B cell (primary cell): ENCODE measurements at regions not wholly inside any gene's neighbourhood (a gene's known extent, or its start where the extent isn't known, plus 50 kb on each side); places are given as distances from the start of the nearest gene placed in this dataset.

Source experiments
- ATAC-seq: fragments of 200-7000 bp; cut with Tn5 transposase; one replicate; pipeline ENCODE4 v1.10.0; 2021; ENCODE audit warnings: low read depth, mild to moderate bottlenecking, moderate number of reproducible peaks, moderate library complexity
- CTCF ChIA-PET: fragments of 350-600 bp; sonication (Branson Sonifier 250); formaldehyde crosslinking; loops from one replicate; lab custom pipeline; 2021; ENCODE audit warnings: antibody characterized with exemption, inconsistent platforms; lab: Charles Lee
- POLR2A ChIA-PET: fragments of 350-600 bp; sonication (Branson Sonifier 250); formaldehyde crosslinking; loops from one replicate; lab custom pipeline; 2021; ENCODE audit warnings: antibody characterized with exemption; lab: Charles Lee
- DNase-seq: peaks from one replicate; pipeline ENCODE4 v3.0.0; 2013
- H2AFZ ChIP-seq: 2 replicates; pipeline ENCODE4 v1.6.1; 2012; ENCODE audit warnings: mild to moderate bottlenecking, low read depth, low read length; ENCODE audit not compliant: insufficient read depth, poor library complexity, severe bottlenecking
- H3K27ac ChIP-seq, 2 donors: 1 replicate in 1 of 2; 2 replicates in 1 of 2; pipeline ENCODE4 v1.5.1; 2012 to 2013; ENCODE audit warnings: low read length in 2 of 2, mild to moderate bottlenecking in 2 of 2, moderate library complexity in 1 of 2
- H3K27me3 ChIP-seq, 4 experiments: fragments of 200-600 bp in 1 of 4; sonication (generic) in 1 of 4; replicated peaks in 1 of 4; 1 replicate in 2 of 4; 2 replicates in 2 of 4; pipeline versions ENCODE4 v1.6.1 to v1.7.0; 2013 to 2016; ENCODE audit warnings: low read length in 3 of 4, mild to moderate bottlenecking in 2 of 4, mixed read lengths in 1 of 4, moderate library complexity in 1 of 4; ENCODE audit not compliant: insufficient read depth in 4 of 4, control insufficient read depth in 3 of 4; ENCODE audit errors: control extremely low read depth in 1 of 4
- H3K36me3 ChIP-seq, 2 experiments: replicated peaks in 1 of 2; 1 replicate in 1 of 2; 2 replicates in 1 of 2; pipeline versions ENCODE4 v1.6.1 to v1.7.1; 2013; ENCODE audit warnings: low read length in 1 of 2; ENCODE audit not compliant: insufficient read depth in 2 of 2, control insufficient read depth in 1 of 2; ENCODE audit errors: control extremely low read depth in 1 of 2, extremely low read depth in 1 of 2
- H3K4me1 ChIP-seq, 2 donors: fragments of 200-600 bp in 1 of 2; sonication (generic) in 1 of 2; 1 replicate in 1 of 2; 2 replicates in 1 of 2; pipeline versions ENCODE4 v1.5.1 to v1.6.1; 2013 to 2017; ENCODE audit warnings: low read length in 2 of 2; ENCODE audit not compliant: control insufficient read depth in 2 of 2, insufficient read depth in 2 of 2
- H3K4me2 ChIP-seq: replicated peaks from 2 replicates; pipeline ENCODE3; 2012; ENCODE audit warnings: mild to moderate bottlenecking, low read depth, low read length; ENCODE audit not compliant: poor library complexity, severe bottlenecking
- H3K4me3 ChIP-seq, 5 experiments: fragments of 200-600 bp in 1 of 5; sonication (generic) in 1 of 5; 1 replicate in 3 of 5; 2 replicates in 2 of 5; pipeline versions ENCODE4 v1.5.1 to v1.7.0; 2011 to 2016; ENCODE audit warnings: low read length in 4 of 5, mild to moderate bottlenecking in 4 of 5, low read depth in 2 of 5, control low read depth in 1 of 5, moderate library complexity in 1 of 5; ENCODE audit not compliant: insufficient read depth in 1 of 5; ENCODE audit errors: control extremely low read depth in 1 of 5, extremely low read depth in 1 of 5
- H3K79me2 ChIP-seq: fragments of 200-600 bp; sonication (generic); one replicate; pipeline ENCODE4 v1.6.0; 2016; ENCODE audit warnings: low read length; ENCODE audit not compliant: control insufficient read depth, insufficient read depth
- H3K9ac ChIP-seq: fragments of 200-600 bp; sonication (generic); 2 replicates; pipeline ENCODE4 v1.6.1; 2017; ENCODE audit warnings: mild to moderate bottlenecking, low read length, moderate library complexity
- H3K9me3 ChIP-seq, 3 donors: one replicate each; pipeline versions ENCODE4 v1.6.1 to v1.7.1; 2013; ENCODE audit warnings: low read length in 2 of 3; ENCODE audit not compliant: control insufficient read depth in 2 of 3, insufficient read depth in 1 of 3; ENCODE audit errors: control extremely low read depth in 1 of 3
- H4K20me1 ChIP-seq: 2 replicates; pipeline ENCODE4 v1.6.0; 2012; ENCODE audit warnings: mild to moderate bottlenecking, low read length; ENCODE audit not compliant: insufficient read depth, control insufficient read depth, poor library complexity, severe bottlenecking
- H3K27ac Mint-ChIP-seq: one replicate; pipeline ENCODE4 v1.8.0; 2021; ENCODE audit warnings: mixed read lengths
- H3K27me3 Mint-ChIP-seq: one replicate; pipeline ENCODE4 v1.8.0; 2021; ENCODE audit warnings: mixed read lengths
- H3K4me1 Mint-ChIP-seq: one replicate; pipeline ENCODE4 v1.8.0; 2021; ENCODE audit warnings: mixed read lengths
- H3K4me3 Mint-ChIP-seq: one replicate; pipeline ENCODE4 v1.8.0; 2021; ENCODE audit warnings: mixed read lengths
- H3K9me3 Mint-ChIP-seq: one replicate; pipeline ENCODE4 v1.8.0; 2022; ENCODE audit warnings: mixed read lengths; ENCODE audit not compliant: insufficient read depth
- CTCF ChIP-seq: fragments of 200-600 bp; IDR thresholded peaks from one replicate; pipeline ENCODE4 v1.8.0; 2022; ENCODE audit warnings: antibody characterized with exemption, mild to moderate bottlenecking
- EZH2 ChIP-seq: IDR thresholded peaks from 2 replicates; pipeline ENCODE4 v1.6.1; 2012; ENCODE audit warnings: borderline replicate concordance, low read depth, mild to moderate bottlenecking, moderate library complexity, low read length; ENCODE audit not compliant: insufficient read depth, poor library complexity, severe bottlenecking
- WGBS: methylation state at CpG from one replicate; pipeline ENCODE4 v1.1.5; 2013; ENCODE audit warnings: missing lambda C conversion rate; ENCODE audit not compliant: insufficient coverage; 5-methylcytosine and 5-hydroxymethylcytosine counted together
- intact Hi-C: fragments of 100-400 bp; cut with micrococcal nuclease; formaldehyde crosslinking; loops from one replicate; pipeline ENCODE4 v1.10.0; 2022

GRCh38 chr3:106819440-106819839 lies 557.8 kb upstream of the CCDC54 start:
- no peaks in the 10 kb centered on the region for H3K4me1 Mint-ChIP-seq
- ATAC-seq (no peak), DNase-seq (no peak)
- no peak overlapping the region for H3K4me3 Mint-ChIP-seq
- H3K27ac ChIP-seq = no peak overlapping the region
- no peak overlapping the region for H2AFZ ChIP-seq
- ChIA-PET POLR2A (no interaction called here), CTCF (interaction anchor here (0.7 kb wide), 1 partner anchor 58 kb away, joined by 3 read pairs; no protein-coding TSS in a partner anchor)
- no peaks in the 10 kb centered on the region for H3K27me3 ChIP-seq
- H3K9ac ChIP-seq = no peak overlapping the region
- H4K20me1 ChIP-seq = no peaks in the 10 kb centered on the region
- no peaks in the 10 kb centered on the region for H3K36me3 ChIP-seq
- H3K9me3 ChIP-seq = peaks cover 0 to 6% (median 0%) of the 10 kb centered on the region in 3 donors
- H3K79me2 ChIP-seq = no peaks in the 10 kb centered on the region
- no CpG with 5 or more reads among the region's 1 CpG for WGBS
- H3K4me3 ChIP-seq = no peak overlapping the region
- no peaks in the 10 kb centered on the region for H3K9me3 Mint-ChIP-seq
- H3K27me3 Mint-ChIP-seq = no peaks in the 10 kb centered on the region
- intact Hi-C loops = no loop called here
- no peaks in the 10 kb centered on the region for H3K4me1 ChIP-seq
- no peak overlapping the region for H3K4me2 ChIP-seq
- TF ChIP-seq EZH2 (no peak), CTCF (no peak)
- H3K27ac Mint-ChIP-seq = no peak overlapping the region

GRCh38 chr3:106820726-106821362 lies 556.4 kb upstream of the CCDC54 start:
- H3K4me3 Mint-ChIP-seq = no peak overlapping the region
- no peaks in the 10 kb centered on the region for H4K20me1 ChIP-seq
- no peak overlapping the region for H3K4me3 ChIP-seq
- H3K9ac ChIP-seq = no peak overlapping the region
- H3K27ac ChIP-seq = no peak overlapping the region
- POLR2A ChIA-PET = no interaction called here
- DNase-seq = no peak
- H3K9me3 ChIP-seq = peaks cover 0 to 6% (median 0%) of the 10 kb centered on the region in 3 donors
- no peaks in the 10 kb centered on the region for H3K4me1 ChIP-seq
- H3K27ac Mint-ChIP-seq = no peak overlapping the region
- no peaks in the 10 kb centered on the region for H3K9me3 Mint-ChIP-seq
- CTCF ChIA-PET = no interaction called here
- H3K4me1 Mint-ChIP-seq = no peaks in the 10 kb centered on the region
- H3K27me3 Mint-ChIP-seq = no peaks in the 10 kb centered on the region
- no peak for TF ChIP-seq CTCF
- no peak for TF ChIP-seq EZH2
- no peaks in the 10 kb centered on the region for H3K79me2 ChIP-seq
- H3K4me2 ChIP-seq = no peak overlapping the region
- 95% methylated on average over 18 of the region's 19 CpGs for WGBS
- intact Hi-C loops = no loop called here
- ATAC-seq = no peak
- H3K36me3 ChIP-seq = no peaks in the 10 kb centered on the region
- no peak overlapping the region for H2AFZ ChIP-seq
- H3K27me3 ChIP-seq = no peaks in the 10 kb centered on the region
